WI38 (cell line): ENCODE measurements at regions not wholly inside any gene's neighbourhood (a gene's known extent, or its start where the extent isn't known, plus 50 kb on each side); places are given as distances from the start of the nearest gene placed in this dataset.
"Not testable (repeated sequence)": the region's sequence is repeated elsewhere in the genome, so short reads cannot be mapped to it uniquely, and the experiment has no call there.

Experiments
- H3K4me3 ChIP-seq: 2 replicates; pipeline ENCODE4 v1.5.1; 2011; ENCODE audit warnings: low read depth, mild to moderate bottlenecking, control low read depth, low read length
- TF ChIP-seq, protein P1 (sequence below): IDR thresholded peaks from 2 replicates; pipeline ENCODE4 v1.5.1; 2012; ENCODE audit warnings: low read depth, mild to moderate bottlenecking, control low read depth, low read length

DNA sequence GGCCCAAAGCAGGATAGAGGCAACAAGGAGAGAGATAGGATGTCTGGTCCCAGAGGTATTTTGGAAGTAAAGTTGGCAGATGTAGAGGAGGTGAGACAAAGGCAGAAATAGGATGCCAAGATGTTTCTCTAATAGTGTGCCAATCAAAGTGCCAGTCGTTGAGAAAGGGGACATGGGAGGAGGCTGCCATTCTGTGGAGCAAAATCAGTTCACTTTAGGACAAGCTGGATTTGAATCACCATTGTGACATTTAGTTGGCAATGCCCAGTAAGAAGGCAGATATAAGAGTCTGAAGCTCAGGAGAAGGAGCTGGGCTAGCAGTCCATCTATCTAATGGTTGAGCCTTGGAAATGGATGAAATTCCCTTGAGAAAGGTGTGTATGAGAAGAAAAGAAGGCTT, 53.8 kb downstream of the ADRB2 start:
- TF ChIP-seq, protein P1, sequence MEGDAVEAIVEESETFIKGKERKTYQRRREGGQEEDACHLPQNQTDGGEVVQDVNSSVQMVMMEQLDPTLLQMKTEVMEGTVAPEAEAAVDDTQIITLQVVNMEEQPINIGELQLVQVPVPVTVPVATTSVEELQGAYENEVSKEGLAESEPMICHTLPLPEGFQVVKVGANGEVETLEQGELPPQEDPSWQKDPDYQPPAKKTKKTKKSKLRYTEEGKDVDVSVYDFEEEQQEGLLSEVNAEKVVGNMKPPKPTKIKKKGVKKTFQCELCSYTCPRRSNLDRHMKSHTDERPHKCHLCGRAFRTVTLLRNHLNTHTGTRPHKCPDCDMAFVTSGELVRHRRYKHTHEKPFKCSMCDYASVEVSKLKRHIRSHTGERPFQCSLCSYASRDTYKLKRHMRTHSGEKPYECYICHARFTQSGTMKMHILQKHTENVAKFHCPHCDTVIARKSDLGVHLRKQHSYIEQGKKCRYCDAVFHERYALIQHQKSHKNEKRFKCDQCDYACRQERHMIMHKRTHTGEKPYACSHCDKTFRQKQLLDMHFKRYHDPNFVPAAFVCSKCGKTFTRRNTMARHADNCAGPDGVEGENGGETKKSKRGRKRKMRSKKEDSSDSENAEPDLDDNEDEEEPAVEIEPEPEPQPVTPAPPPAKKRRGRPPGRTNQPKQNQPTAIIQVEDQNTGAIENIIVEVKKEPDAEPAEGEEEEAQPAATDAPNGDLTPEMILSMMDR, result no peak
- H3K4me3 ChIP-seq, result no peak overlapping the region

DNA sequence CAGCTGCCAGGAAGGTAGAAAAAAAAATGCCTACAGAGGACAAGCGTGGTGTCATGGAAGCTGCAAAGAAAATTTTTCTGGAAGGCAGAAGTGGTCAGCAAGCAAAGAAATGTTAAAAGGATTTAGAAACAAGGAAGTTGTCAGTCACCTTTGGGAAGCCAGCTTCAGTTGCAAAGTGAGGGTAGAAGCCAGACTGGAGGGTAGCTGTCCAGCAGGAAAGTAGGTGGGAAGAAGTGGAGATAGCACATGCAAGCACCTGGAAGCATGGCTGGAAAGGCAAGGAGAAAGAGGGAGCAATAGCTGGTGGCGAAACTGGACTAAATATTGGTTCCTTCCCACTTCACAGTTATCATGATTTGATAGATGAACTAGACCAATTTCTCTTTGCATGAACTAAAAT, 54.3 kb downstream of the ADRB2 start:
- TF ChIP-seq, protein P1, result no peak

DNA sequence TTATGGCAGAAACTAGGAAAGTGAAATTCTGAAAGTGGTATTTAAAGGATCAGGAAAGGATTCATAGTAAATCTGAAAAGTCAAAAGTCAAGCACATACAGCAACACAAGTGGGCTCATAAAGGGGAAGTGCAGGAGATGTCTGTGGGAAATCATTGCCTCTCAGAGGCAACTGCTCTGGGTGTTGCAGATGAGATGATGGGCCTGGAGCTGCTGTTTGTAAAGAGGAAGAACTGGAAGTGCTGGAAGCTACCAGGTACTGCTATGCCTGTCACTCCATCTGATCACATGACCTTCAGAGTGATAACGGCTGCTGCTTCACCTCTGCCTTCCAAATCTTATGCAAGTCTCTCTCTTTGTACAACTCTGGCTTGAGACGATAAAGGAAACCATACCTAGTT, 55.9 kb downstream of the ADRB2 start:
- TF ChIP-seq, protein P1, result no peak

More for the DNA sequence above, 54.3 kb downstream of the ADRB2 start:
- no peak overlapping the region for H3K4me3 ChIP-seq

DNA sequence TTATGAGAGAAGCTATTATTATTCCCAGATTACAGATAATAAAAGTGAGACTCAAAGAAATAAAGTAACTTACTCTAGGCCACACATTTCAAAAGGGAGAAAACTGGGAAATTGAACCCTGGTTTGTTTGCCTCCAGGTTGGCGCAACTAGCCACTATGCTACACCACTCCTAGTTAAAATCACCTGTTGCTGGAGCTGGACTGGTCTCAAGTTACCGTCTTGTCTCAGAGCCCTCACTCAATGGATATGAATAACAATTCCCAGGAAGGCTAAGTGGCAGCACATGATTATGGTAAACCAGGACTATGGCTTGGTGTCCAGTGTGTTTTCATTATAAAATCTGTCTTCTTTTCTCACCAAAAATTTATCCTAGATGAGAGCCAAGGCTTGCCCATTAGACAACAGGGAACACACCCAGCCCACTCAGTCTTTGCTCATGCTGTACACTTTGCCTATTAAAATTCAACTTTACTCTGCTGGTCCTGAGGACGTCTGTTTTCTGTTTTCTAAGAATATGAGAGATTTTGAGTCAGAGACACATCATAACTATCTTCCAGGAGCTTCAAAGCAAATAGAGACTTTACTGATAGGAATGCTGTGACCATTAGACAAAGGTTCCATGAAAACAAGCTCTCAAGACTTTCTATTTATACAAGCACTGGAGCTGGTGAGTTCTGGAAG, 58.1 kb downstream of the ADRB2 start:
- TF ChIP-seq, protein P1, result no peak
- H3K4me3 ChIP-seq, result no peak overlapping the region

More for the DNA sequence above, 55.9 kb downstream of the ADRB2 start:
- no peak overlapping the region for H3K4me3 ChIP-seq

DNA sequence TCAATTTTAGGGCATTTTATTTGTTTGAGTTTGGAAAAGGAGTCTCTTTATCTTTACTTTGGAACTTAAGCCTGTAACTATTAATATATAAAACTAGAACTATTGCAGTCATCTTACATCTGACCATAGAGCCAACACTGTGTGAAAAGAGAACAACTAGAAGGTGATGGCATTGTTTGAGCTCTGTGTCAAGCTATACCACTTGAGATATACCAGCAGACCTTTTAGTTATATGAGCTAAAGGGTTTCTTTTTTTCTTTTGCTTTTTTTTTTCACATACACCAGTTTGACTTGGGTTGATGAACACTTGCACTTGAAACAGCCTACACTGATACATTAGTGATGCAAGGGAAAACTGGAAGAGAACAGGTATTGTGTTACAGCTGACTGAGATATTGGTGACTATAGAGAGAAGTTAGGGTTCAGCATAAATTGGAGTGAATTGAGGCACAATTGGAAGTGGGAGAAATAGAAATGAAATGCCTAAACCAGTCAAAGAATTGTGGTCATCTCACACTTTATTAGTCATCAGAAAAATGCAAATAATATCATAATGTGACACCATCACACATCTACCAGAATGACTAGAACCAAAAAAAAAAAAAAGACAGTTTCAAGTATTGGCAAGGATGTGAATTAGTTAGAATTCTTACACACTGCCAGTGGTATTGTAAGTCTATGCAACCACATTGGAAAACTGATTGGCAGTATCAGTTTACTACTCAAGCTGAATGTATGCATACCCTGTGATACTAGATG, 60.9 kb downstream of the ADRB2 start:
- TF ChIP-seq, protein P1, result no peak
- no peak overlapping the region for H3K4me3 ChIP-seq

DNA sequence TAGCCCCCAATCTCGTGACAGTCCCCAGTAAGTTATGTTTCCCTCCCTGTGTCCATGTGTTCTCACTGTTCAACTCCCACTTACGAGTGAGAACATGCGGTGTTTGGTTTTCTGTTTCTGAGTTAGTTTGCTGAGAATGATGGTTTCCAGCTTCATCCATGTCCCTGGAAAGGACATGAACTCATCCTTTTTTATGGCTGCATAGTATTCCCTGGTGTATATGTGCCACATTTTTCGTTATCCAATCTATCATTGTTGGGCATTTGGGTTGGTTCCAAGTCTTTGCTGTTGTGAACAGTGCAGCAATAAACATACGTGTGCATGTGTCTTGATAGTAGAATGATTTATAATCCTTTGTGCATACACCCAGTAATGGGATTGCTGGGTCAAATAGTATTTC, 63.5 kb downstream of the ADRB2 start:
- not testable (repeated sequence) for H3K4me3 ChIP-seq

DNA sequence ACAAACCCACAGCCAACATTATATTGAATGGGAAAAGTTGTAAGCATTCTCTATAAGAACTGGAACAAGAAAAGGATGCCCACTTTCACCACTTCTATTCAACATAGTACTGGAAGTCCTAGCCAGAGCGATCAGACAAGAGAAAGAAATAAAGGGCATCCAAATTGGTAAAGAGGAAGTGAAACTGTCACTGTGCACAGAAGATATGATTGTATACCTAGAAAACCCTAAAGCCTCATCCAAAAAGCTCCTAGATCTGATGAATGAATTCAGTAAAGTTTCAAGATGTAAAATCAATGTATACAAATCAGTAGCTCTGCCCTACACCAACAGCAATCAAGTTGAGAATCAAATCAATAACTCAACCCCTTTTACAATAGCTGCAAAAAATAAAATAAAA, 69.0 kb downstream of the ADRB2 start:
- not testable (repeated sequence) for H3K4me3 ChIP-seq

DNA sequence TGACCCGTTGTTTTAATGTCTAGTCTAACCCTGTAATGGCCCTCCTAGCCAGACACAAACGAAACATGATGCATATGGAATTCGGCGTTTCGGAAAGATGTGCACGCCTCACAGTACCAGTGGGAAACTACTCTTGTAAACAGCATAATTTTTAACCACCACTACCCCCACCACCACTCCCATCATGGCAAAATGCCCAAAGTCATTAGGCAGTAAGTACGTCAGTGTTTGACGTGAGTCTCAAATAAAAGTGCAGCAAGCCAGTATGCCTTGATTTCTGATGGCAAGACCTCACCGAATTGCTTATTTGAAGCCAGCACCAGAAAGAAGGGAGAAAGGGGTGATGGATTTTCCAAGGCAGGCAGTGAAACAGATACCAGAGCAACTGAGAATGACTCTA, 71.4 kb downstream of the ADRB2 start:
- H3K4me3 ChIP-seq, result no peak overlapping the region
- TF ChIP-seq, protein P1, result no peak
